HG02943 (cell line): ENCODE measurements at regions not wholly inside any gene's neighbourhood (a gene's known extent, or its start where the extent isn't known, plus 50 kb on each side); places are given as distances from the start of the nearest gene placed in this dataset.

ENCODE experiments used
- ATAC-seq: cut with Tn5 transposase; IDR thresholded peaks from one replicate; pipeline ENCODE4 v1.9.1; 2021; ENCODE audit warnings: mild to moderate bottlenecking, low read depth, moderate library complexity; ENCODE audit not compliant: unreplicated experiment

DNA sequence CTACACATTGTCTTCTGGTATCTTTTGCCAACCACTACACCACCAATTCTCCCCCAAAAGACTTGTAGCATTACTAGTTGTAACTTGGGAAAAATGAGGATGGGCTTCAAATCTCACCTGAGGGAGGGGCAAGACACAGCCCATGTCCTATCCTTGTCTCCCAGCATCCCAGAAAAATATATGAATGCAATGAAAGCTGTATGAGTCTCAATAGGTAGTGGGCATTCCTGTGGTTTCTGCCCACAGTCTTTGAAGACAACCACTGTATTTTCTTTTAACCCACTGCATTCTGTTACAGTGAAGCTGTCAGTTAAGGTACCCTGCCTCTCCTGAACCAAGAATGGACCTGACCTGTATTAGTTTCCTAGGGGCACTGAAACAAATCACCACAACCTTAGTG lies 336.2 kb upstream of the TMPO start:
- ATAC-seq: no peak

DNA sequence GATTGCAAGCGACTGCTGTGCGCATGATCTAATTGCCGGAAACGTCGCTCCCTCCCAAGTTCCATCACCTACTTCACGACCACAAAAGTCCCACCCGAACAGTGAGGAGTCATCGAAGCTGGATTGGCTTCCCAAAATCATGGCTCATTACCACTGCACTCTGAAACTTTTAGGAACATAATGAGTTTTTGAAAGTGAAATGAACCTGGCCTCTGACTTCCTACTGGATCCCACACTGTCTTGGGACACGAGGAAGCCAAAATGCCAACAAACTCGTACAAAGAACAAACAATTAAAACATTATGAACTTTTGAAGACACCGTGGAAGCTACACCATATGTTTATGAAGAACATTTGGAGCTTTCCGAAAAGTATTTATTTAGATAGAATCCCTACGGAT lies 334.8 kb upstream of the TMPO start:
- no peak for ATAC-seq

DNA sequence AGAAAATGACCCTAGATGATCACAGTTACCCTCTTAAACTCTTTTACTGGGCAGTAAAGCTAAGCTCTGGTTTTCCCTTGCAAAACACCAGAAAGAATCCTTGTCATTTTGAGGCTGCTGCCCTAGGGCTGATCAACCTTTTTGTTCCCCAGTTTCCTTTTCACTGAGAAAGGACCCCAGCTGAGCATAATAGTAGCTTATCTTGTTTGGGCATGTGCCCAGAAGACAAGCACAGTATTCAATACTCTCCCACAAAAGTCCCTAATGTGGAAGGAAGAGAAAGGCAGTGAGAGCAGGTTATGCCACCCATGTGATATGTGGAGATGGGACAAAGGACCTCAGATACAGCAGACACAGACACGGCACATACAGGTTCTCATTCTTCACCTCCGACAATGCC lies 332.6 kb upstream of the TMPO start:
- ATAC-seq: no peak

DNA sequence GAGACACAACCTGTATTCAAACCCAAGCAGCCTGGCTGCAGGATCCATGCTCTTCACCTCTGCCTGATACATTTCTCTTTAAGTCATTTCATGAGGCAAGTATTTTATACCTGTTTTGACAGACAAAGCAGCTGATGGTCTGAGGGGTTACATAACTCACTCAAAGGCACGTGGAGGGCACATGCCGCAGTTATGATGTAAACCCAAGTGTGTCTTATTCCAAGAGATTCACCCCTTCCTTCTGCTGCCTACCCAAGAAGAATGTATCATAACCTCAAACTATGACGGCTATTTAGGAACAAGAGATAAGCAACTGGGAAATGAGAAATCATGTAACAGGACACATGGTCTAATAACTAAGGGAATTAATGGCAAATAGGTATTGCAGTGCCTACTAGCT lies 329.8 kb upstream of the TMPO start:
- ATAC-seq: no peak

DNA sequence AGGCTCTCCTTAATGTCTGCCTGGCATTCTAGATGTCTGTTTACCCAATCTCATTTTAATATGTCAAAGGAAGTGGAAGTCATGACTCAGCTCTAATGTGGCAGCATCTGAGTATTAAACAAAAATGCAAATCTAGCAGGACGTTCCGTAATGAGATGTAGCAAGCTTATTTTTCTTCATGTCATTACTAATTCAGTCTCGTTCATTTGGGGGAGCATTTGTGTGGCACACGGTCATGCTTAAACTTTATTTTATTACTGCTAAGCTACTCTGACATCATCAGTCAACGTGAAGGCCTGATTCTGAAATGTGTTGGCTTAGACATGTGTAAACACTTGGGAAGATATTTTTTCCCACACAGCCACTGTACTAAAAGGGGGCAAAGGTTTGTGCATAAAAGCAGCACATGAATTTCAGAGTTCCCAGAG lies 326.7 kb upstream of the TMPO start:
- ATAC-seq: no peak

- no peak for ATAC-seq
Measured at GRCh38 chr12:98194591-98194990, 320.8 kb upstream of the TMPO start.

DNA sequence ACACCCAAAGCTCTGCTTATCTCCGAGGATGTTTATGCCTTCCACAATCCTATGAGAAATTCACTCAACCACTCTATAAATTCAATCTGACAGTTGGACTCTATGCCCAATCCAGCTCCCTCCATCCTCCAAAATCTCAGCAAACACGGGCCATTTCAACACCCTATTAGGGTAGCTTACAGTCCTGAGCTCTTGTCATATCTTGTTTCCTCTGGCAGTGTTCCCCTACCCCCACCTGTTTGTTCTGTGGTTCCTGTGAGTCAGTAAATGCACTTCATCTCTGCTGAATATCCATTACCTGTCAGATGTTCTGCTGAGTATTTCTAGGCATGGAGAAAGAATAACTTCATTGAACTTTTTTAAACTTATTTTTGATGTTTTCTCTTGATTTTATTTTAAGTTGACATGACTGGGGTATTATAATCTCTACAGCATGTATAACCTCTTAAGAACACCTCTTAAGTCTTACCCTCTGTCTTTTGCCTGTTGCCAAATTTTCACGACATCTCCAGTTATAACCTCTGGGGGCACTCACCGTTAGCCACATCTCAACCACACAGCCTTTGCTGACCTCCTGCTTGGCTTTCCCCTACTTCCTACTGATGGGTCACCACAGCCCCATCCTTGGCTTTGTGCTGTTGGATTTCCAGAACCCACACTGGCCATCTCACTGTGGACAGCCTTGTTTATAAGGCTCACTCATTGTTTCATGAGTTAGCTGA lies 317.0 kb upstream of the TMPO start:
- ATAC-seq: no peak

DNA sequence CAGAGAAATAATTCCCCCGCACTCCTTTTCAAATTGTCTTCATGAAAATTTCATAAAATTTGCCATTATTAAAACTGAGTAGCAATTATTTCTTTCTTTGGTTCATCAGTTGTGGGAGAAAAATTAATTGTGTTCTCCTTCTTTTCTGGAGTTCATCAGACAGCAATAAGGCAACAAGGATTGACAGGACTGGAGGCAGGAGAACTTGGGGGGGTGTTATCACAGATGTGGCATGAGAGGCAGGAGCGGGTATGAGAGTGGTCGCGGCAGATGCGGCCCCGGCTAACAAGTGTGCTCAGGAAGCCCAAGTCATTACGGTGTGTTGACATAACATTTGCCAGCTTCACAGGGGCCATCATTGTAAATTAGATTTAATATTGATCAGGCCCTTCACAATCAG lies 306.6 kb upstream of the TMPO start:
- ATAC-seq: no peak

GRCh38 chr12:98211909-98212695 lies 303.3 kb upstream of the TMPO start:
- ATAC-seq: no peak

DNA sequence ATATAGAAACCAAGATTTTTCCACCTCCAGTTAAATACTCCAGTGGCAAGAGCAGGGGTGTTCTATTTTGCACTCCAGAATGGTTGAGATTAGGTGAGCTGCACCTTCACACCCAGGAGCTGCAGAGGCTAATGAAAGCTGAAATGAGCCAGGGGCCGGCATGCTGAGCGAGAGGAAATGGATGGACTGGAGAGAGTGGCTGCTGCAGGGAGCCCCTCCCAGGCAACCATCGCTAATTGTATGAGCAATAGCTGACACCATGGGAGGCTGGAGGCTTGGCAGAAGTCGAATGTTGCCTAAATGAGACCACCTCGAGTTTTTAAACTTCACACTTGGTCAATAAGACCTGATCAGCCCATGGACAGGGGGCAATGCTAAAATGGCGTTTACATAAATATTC lies 301.8 kb upstream of the TMPO start:
- no peak for ATAC-seq

- ATAC-seq: no peak
Measured at GRCh38 chr12:98217257-98217656, 298.1 kb upstream of the TMPO start.

GRCh38 chr12:98220636-98221035 lies 294.8 kb upstream of the TMPO start:
- ATAC-seq: no peak

DNA sequence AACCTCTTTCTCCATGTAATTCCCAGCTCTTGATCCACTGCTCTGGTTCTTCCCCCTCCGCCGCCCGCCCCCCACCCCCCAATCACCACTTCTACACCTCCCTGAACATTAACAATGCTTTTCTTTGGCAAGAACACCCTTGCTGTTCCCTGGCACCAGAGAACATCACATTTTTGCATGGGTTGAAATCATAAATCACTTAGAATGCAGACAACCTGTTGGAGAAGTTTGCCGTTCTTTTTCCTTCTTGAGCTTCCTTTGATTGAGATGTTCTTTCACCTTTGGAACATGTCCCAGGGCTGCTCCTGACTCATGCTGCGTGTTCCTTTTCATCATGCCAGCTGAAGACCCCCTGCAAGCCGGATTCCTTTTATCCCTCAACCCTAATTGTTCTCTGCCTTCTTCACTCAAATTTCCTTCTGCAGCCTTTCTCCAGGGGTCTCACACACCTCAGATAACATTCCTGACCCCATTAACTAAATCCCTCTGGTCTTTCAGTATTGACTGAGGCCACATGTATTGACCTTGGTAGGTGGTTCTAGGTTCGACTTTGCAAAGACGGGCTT lies 294.1 kb upstream of the TMPO start:
- ATAC-seq: no peak

GRCh38 chr12:98222135-98222534 lies 293.3 kb upstream of the TMPO start:
- ATAC-seq: no peak

GRCh38 chr12:98224584-98225221 lies 290.7 kb upstream of the TMPO start:
- peak; percentile 73 for ATAC-seq

DNA sequence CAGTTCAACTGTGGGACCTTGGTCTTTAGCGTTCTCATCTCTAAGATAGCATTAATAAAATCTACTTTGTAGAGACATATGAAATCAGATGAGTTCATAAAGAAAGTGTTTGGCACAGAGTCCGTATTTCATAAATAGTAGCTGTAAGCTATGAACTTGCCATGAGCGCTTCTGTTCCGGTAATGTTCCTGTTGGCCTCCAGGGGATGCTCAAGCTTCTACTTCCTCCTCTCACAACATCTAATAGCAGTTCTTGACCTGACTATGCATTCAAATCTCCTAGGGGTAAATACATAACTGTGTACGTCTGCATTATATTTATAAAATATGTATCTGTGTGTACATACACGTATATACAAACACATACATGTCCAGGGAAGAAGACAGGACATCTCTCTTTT lies 288.2 kb upstream of the TMPO start:
- no peak for ATAC-seq

- no peak for ATAC-seq
Measured at GRCh38 chr12:98228683-98229539, 286.5 kb upstream of the TMPO start.

GRCh38 chr12:98229540-98229924 lies 285.9 kb upstream of the TMPO start:
- ATAC-seq: no peak

- no peak for ATAC-seq
Measured at GRCh38 chr12:98232753-98233390, 282.5 kb upstream of the TMPO start.

- ATAC-seq: no peak
Measured at GRCh38 chr12:98235301-98235700, 280.1 kb upstream of the TMPO start.
